ENCODE measurements at regions not wholly inside any gene's neighbourhood (a gene's known extent, or its start where the extent isn't known, plus 50 kb on each side); places are given as distances from the start of the nearest gene placed in this dataset.

- DNase-seq (ENCODE audit: low read depth), result no peak
- no peak overlapping the region for H3K4me3 ChIP-seq (ENCODE audit: control insufficient read depth, low read depth, low read length)
- TF ChIP-seq CTCF (conservative IDR thresholded peaks at IDR 0.05; ENCODE audit: control insufficient read depth, insufficient read depth, low read depth, low read length), result no peak
Measured at GRCh38 chr5:124263680-124264491, 482.6 kb downstream of the ZNF608 start.

GRCh38 chr5:124262991-124263571 is 483.4 kb downstream of the ZNF608 start:
- no peak for DNase-seq (ENCODE audit: low read depth)
- no peak for TF ChIP-seq CTCF (conservative IDR thresholded peaks at IDR 0.05; ENCODE audit: control insufficient read depth, insufficient read depth, low read depth, low read length)
- H3K4me3 ChIP-seq (ENCODE audit: control insufficient read depth, low read depth, low read length), result no peak overlapping the region

- no peak for TF ChIP-seq CTCF (conservative IDR thresholded peaks at IDR 0.05; ENCODE audit: control insufficient read depth, insufficient read depth, low read depth, low read length)
- peak; percentile 10 for DNase-seq (ENCODE audit: low read depth)
- no peak overlapping the region for H3K4me3 ChIP-seq (ENCODE audit: control insufficient read depth, low read depth, low read length)
Measured at GRCh38 chr5:124262470-124262869, 484.0 kb downstream of the ZNF608 start.

- DNase-seq (ENCODE audit: low read depth), result no peak
- no peak for TF ChIP-seq CTCF (conservative IDR thresholded peaks at IDR 0.05; ENCODE audit: control insufficient read depth, insufficient read depth, low read depth, low read length)
- no peak overlapping the region for H3K4me3 ChIP-seq (ENCODE audit: control insufficient read depth, low read depth, low read length)
Measured at GRCh38 chr5:124261848-124262247, 484.6 kb downstream of the ZNF608 start.

GRCh38 chr5:124260921-124261515 is 485.4 kb downstream of the ZNF608 start:
- no peak overlapping the region for H3K4me3 ChIP-seq (ENCODE audit: control insufficient read depth, low read depth, low read length)
- TF ChIP-seq CTCF (conservative IDR thresholded peaks at IDR 0.05; ENCODE audit: control insufficient read depth, insufficient read depth, low read depth, low read length), result no peak
- no peak for DNase-seq (ENCODE audit: low read depth)

- TF ChIP-seq CTCF (conservative IDR thresholded peaks at IDR 0.05; ENCODE audit: control insufficient read depth, insufficient read depth, low read depth, low read length), result no peak
- DNase-seq (ENCODE audit: low read depth), result no peak
- H3K4me3 ChIP-seq (ENCODE audit: control insufficient read depth, low read depth, low read length), result no peak overlapping the region
Measured at GRCh38 chr5:124259017-124259416, 487.4 kb downstream of the ZNF608 start.

Measured in fibroblast of mammary gland (primary cell).